ENCODE measurements at regions not wholly inside any gene's neighbourhood (a gene's known extent, or its start where the extent isn't known, plus 50 kb on each side); places are given as distances from the start of the nearest gene placed in this dataset.

DNA sequence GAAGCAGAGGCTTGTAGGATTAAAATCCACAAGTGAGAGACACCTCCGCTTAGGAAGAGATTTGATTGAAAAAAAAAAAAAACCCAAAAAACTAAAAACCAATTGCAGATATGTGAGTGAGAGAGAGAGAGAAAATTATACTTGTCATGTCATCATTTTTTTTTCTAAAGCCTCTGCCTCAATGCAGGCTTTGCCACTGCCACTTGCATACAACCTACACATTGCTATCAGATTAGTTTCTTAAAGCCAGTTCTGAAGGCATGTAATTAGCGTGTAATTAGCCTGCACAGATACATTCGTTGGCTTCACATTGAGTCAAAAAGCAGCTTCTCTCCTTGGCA is 86.1 kb upstream of the MTPN start:
- in situ Hi-C loops (cut with MboI; ENCODE audit: low sequenced_read_pairs in 4 of 4): no loop called here
- Histone ChIP-seq H3K4me3 (no peak overlapping the region), H3K36me3 (no peaks in the 10 kb centered on the region), H3K27me3 (no peaks in the 10 kb centered on the region), H3K9me3 (no peaks in the 10 kb centered on the region), H3K27ac (no peak overlapping the region), H3K4me1 (no peaks in the 10 kb centered on the region)
- TF ChIP-seq, protein P1, sequence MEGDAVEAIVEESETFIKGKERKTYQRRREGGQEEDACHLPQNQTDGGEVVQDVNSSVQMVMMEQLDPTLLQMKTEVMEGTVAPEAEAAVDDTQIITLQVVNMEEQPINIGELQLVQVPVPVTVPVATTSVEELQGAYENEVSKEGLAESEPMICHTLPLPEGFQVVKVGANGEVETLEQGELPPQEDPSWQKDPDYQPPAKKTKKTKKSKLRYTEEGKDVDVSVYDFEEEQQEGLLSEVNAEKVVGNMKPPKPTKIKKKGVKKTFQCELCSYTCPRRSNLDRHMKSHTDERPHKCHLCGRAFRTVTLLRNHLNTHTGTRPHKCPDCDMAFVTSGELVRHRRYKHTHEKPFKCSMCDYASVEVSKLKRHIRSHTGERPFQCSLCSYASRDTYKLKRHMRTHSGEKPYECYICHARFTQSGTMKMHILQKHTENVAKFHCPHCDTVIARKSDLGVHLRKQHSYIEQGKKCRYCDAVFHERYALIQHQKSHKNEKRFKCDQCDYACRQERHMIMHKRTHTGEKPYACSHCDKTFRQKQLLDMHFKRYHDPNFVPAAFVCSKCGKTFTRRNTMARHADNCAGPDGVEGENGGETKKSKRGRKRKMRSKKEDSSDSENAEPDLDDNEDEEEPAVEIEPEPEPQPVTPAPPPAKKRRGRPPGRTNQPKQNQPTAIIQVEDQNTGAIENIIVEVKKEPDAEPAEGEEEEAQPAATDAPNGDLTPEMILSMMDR (IDR thresholded peaks at IDR 0.05 in 4 of 5, conservative IDR thresholded peaks at IDR 0.05 in 1 of 5): no peak
- TF ChIP-seq POLR2A (IDR thresholded peaks at IDR 0.05): no peak
- ATAC-seq (no peak), DNase-seq (no peak)
- intact Hi-C loops (cut with DNase I; ENCODE audit: low total_unique reads): no loop called here

DNA sequence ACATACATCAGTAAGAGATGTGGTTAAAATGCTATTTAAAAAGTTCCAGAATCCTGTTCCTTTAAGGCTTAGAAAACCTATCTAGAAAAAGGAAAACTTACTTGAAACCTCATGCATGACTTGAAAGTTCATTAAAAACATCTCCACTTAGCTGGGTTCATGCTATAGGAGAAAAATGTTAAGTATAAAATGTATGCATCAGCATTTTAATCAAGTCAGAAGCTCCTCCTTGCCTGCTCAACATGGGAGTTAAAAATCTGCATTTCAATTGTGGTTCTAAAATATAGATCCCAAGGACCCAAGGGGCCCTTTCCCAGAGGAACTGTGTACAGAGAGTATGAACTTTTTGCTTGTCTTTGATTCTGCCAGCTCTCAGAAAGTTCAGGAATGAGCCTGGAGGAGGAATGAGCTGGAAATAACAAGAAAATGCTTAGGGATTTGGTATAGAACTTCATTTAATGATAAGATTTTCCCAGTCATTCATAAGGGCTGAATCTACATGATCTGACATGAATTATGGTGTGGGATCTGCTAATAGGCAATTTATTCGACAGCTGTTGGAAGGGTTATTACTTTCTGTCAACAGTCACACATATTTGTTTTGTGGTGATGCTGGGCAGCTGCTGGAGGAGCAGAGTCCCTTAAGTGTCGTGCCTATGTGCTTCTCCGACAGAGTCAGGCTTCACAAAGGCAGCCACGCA is 85.6 kb upstream of the MTPN start:
- intact Hi-C loops (cut with DNase I; ENCODE audit: low total_unique reads): no loop called here
- DNase-seq (no peak), ATAC-seq (no peak)
- in situ Hi-C loops (cut with MboI; ENCODE audit: low sequenced_read_pairs in 4 of 4): no loop called here
- no peak for TF ChIP-seq POLR2A (IDR thresholded peaks at IDR 0.05)
- TF ChIP-seq, protein P1 (IDR thresholded peaks at IDR 0.05 in 4 of 5, conservative IDR thresholded peaks at IDR 0.05 in 1 of 5): no peak
- H3K36me3 ChIP-seq: no peaks in the 10 kb centered on the region
- H3K4me1 ChIP-seq: no peaks in the 10 kb centered on the region
- no peaks in the 10 kb centered on the region for H3K9me3 ChIP-seq
- no peak overlapping the region for H3K27ac ChIP-seq
- H3K4me3 ChIP-seq: no peak overlapping the region
- H3K27me3 ChIP-seq: no peaks in the 10 kb centered on the region

DNA sequence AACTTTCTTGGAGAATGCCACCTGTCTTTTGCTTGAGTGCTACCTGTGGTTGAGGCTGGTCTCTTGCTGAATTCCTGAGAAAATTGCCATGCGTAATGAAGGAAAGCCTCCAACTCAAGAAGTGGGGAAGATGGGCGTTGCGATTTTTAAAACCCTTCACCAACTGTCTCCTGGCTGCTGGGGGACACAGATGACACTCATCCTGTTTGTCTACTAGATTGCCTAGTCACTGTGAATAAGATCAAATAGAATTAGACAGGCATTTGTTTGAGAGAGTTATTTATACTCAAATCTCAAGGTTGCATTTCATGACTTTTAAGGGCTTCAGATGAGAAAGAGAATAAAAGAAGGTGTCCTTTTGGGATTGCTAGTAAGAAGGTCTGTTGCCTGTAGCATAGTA is 84.3 kb upstream of the MTPN start:
- H3K27me3 ChIP-seq: no peaks in the 10 kb centered on the region
- intact Hi-C loops (cut with DNase I; ENCODE audit: low total_unique reads) (no loop called here), in situ Hi-C loops (cut with MboI; ENCODE audit: low sequenced_read_pairs in 4 of 4) (no loop called here)
- H3K36me3 ChIP-seq: no peaks in the 10 kb centered on the region
- no peaks in the 10 kb centered on the region for H3K9me3 ChIP-seq
- H3K4me3 ChIP-seq: no peak overlapping the region
- ATAC-seq: no peak
- TF ChIP-seq POLR2A (IDR thresholded peaks at IDR 0.05): no peak
- TF ChIP-seq, protein P1 (IDR thresholded peaks at IDR 0.05 in 4 of 5, conservative IDR thresholded peaks at IDR 0.05 in 1 of 5): no peak
- no peaks in the 10 kb centered on the region for H3K4me1 ChIP-seq
- DNase-seq: no peak
- no peak overlapping the region for H3K27ac ChIP-seq

DNA sequence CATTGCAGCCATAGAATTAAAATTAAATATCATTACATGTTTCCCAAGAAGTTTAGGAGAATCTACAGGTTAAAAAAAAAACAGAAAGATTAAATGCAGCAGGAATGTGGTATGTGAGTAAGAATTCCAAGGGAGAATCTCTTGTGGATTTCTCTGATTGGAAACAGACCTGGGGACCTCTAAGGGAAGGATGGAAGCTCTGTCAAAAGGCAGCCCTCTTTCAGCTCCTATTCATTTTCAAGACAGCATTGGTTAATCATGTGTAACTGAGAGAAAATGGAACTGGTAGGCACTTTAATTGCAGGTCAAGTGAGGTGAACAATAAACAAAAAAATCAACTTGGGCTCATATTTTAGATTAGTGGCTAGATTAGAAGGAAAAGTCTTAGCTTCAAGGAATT is 81.4 kb upstream of the MTPN start:
- Histone ChIP-seq H3K27ac (no peak overlapping the region), H3K27me3 (no peaks in the 10 kb centered on the region), H3K36me3 (no peaks in the 10 kb centered on the region), H3K4me3 (no peak overlapping the region), H3K4me1 (no peaks in the 10 kb centered on the region), H3K9me3 (no peaks in the 10 kb centered on the region)
- DNase-seq: no peak
- intact Hi-C loops (cut with DNase I; ENCODE audit: low total_unique reads) (no loop called here), in situ Hi-C loops (cut with MboI; ENCODE audit: low sequenced_read_pairs in 4 of 4) (no loop called here)
- ATAC-seq: no peak
- TF ChIP-seq POLR2A (IDR thresholded peaks at IDR 0.05): no peak
- TF ChIP-seq, protein P1 (IDR thresholded peaks at IDR 0.05 in 4 of 5, conservative IDR thresholded peaks at IDR 0.05 in 1 of 5): no peak

DNA sequence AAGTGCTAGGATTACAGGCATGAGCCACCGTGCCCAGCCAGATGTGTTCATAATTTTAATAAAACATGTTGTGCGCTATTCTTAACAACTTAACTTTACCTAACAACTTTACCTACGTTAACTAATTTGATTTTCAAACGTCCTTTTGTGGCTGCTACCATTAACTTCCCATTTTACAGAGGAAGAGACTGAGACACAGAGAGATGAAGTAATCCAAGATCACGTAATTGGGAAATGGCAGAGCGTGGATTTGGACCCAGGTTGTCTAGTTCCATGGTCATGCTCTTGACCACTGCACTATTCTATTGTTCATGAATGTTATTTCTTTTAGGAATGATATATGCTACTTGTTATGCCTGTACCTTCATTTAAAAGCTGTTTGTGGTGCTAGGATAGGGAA is 80.3 kb upstream of the MTPN start:
- H3K27me3 ChIP-seq: no peaks in the 10 kb centered on the region
- no peak overlapping the region for H3K27ac ChIP-seq
- DNase-seq (no peak), ATAC-seq (no peak)
- in situ Hi-C loops (cut with MboI; ENCODE audit: low sequenced_read_pairs in 4 of 4): no loop called here
- H3K9me3 ChIP-seq: no peaks in the 10 kb centered on the region
- intact Hi-C loops (cut with DNase I; ENCODE audit: low total_unique reads): no loop called here
- H3K4me1 ChIP-seq: no peaks in the 10 kb centered on the region
- no peak for TF ChIP-seq POLR2A (IDR thresholded peaks at IDR 0.05)
- TF ChIP-seq, protein P1 (IDR thresholded peaks at IDR 0.05 in 4 of 5, conservative IDR thresholded peaks at IDR 0.05 in 1 of 5): no peak
- no peaks in the 10 kb centered on the region for H3K36me3 ChIP-seq
- H3K4me3 ChIP-seq: no peak overlapping the region

All from gastrocnemius medialis (tissue), 4 donors.